ENCODE measurements at regions not wholly inside any gene's neighbourhood (a gene's known extent, or its start where the extent isn't known, plus 50 kb on each side); places are given as distances from the start of the nearest gene placed in this dataset.

DNA sequence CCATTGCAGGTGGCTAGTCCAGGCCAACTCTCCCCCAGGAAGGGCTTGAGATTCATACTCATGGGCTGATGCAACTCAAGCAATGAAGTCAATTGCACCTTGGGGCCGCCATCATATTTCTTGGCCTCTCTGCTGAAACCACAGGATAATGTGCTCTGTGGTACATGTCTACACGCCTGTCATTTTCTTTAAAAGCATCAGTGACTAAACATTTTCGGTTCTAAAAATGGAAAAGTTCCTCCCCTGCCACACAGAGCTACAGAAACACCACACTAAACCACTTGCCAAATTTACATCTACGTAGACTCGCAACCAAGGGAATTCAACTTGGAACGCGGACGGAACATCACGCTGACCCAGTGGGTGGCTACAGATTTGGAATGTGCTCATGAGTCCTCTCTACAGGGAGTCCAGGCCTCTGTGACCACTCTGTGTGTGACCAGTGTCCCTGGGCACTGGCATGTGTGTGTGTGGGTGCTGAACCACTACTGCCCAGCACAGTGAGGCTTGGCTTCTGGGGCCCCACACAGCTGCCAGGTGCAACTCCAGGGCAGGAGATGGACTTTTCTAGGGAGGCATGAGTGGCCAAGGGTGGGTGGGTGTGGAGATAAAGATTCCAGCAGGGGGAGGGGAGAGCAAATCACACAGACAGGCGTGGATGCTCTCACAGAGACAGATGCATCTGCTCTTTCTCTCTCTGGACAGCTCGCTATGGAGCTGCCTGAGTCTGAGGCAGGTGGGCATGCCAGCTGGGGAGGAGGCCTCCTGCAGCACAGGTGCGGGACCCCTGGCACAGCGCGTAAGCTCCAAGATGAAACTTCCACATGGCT, 261.9 kb downstream of the CTTN start:
- no peaks in the 10 kb centered on the region for H3F3A ChIP-seq (ENCODE audit: insufficient read depth, low read depth)
- H3K36me3 ChIP-seq (ENCODE audit: low read depth): no peaks in the 10 kb centered on the region
- TF ChIP-seq, protein P1, sequence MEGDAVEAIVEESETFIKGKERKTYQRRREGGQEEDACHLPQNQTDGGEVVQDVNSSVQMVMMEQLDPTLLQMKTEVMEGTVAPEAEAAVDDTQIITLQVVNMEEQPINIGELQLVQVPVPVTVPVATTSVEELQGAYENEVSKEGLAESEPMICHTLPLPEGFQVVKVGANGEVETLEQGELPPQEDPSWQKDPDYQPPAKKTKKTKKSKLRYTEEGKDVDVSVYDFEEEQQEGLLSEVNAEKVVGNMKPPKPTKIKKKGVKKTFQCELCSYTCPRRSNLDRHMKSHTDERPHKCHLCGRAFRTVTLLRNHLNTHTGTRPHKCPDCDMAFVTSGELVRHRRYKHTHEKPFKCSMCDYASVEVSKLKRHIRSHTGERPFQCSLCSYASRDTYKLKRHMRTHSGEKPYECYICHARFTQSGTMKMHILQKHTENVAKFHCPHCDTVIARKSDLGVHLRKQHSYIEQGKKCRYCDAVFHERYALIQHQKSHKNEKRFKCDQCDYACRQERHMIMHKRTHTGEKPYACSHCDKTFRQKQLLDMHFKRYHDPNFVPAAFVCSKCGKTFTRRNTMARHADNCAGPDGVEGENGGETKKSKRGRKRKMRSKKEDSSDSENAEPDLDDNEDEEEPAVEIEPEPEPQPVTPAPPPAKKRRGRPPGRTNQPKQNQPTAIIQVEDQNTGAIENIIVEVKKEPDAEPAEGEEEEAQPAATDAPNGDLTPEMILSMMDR (conservative IDR thresholded peaks at IDR 0.05): no peak
- TF ChIP-seq EZH2 (IDR thresholded peaks at IDR 0.05; ENCODE audit: low read depth): no peak
- POLR2A ChIA-PET (ENCODE audit: unreplicated experiment): no interaction called here
- intact Hi-C loops (cut with micrococcal nuclease; ENCODE audit: unreplicated experiment): no loop called here
- no peak overlapping the region for H3K4me2 ChIP-seq
- no peaks in the 10 kb centered on the region for H3K79me2 ChIP-seq (ENCODE audit: low read depth)
- no peaks in the 10 kb centered on the region for H3K27me3 ChIP-seq (ENCODE audit: insufficient read depth, low read depth)
- no peak overlapping the region for H3K27ac ChIP-seq
- no peak for DNase-seq
- H3K4me3 ChIP-seq: no peak overlapping the region
- BruUV-seq (replicated peaks): no TSS peak
- no peak overlapping the region for H2AFZ ChIP-seq
- no peaks in the 10 kb centered on the region for H3K4me1 ChIP-seq (replicated peaks; ENCODE audit: insufficient read depth)
- no peaks in the 10 kb centered on the region for H3K9me2 ChIP-seq (ENCODE audit: insufficient read depth)
- no peaks in the 10 kb centered on the region for H3K9me3 ChIP-seq (ENCODE audit: insufficient read depth, low read depth)
- CTCF ChIA-PET: interaction anchor here (0.6 kb wide), 1 partner anchor 10 kb away, joined by 3 read pairs; no protein-coding TSS in a partner anchor
- peaks cover 38% of the 10 kb centered on the region for H4K20me1 ChIP-seq (ENCODE audit: insufficient read depth)

DNA sequence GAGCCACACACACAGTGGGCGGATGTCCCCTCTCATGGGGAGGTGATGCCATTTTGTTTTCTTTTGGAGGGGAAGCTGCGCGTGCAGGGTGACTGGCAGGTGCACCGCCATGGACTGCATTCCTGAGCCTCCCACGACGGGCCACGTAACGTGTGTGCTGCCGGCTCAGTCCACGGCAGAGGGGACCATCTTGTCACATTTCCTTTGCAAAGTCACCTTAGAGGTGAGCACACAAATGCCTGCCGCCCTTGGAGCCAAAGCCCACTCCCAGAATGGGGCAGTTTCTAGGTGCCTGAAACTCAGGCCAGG, 262.5 kb downstream of the CTTN start:
- no TSS peak for BruUV-seq (replicated peaks)
- Histone ChIP-seq H3F3A (ENCODE audit: insufficient read depth, low read depth) (no peaks in the 10 kb centered on the region), H3K36me3 (ENCODE audit: low read depth) (no peaks in the 10 kb centered on the region), H3K27me3 (ENCODE audit: insufficient read depth, low read depth) (no peaks in the 10 kb centered on the region), H3K79me2 (ENCODE audit: low read depth) (no peaks in the 10 kb centered on the region), H3K27ac (no peak overlapping the region), H3K4me3 (no peak overlapping the region), H2AFZ (no peak overlapping the region), H4K20me1 (ENCODE audit: insufficient read depth) (peaks cover 37% of the 10 kb centered on the region), H3K9me3 (ENCODE audit: insufficient read depth, low read depth) (no peaks in the 10 kb centered on the region), H3K9me2 (ENCODE audit: insufficient read depth) (no peaks in the 10 kb centered on the region), H3K4me2 (no peak overlapping the region), H3K4me1 (replicated peaks; ENCODE audit: insufficient read depth) (no peaks in the 10 kb centered on the region)
- no peak for DNase-seq
- intact Hi-C loops (cut with micrococcal nuclease; ENCODE audit: unreplicated experiment): no loop called here
- POLR2A ChIA-PET (ENCODE audit: unreplicated experiment): no interaction called here
- CTCF ChIA-PET: interaction anchor here (0.6 kb wide), 1 partner anchor 9 kb away, joined by 3 read pairs; no protein-coding TSS in a partner anchor
- TF ChIP-seq, protein P1 (conservative IDR thresholded peaks at IDR 0.05): no peak
- TF ChIP-seq EZH2 (IDR thresholded peaks at IDR 0.05; ENCODE audit: low read depth): no peak

DNA sequence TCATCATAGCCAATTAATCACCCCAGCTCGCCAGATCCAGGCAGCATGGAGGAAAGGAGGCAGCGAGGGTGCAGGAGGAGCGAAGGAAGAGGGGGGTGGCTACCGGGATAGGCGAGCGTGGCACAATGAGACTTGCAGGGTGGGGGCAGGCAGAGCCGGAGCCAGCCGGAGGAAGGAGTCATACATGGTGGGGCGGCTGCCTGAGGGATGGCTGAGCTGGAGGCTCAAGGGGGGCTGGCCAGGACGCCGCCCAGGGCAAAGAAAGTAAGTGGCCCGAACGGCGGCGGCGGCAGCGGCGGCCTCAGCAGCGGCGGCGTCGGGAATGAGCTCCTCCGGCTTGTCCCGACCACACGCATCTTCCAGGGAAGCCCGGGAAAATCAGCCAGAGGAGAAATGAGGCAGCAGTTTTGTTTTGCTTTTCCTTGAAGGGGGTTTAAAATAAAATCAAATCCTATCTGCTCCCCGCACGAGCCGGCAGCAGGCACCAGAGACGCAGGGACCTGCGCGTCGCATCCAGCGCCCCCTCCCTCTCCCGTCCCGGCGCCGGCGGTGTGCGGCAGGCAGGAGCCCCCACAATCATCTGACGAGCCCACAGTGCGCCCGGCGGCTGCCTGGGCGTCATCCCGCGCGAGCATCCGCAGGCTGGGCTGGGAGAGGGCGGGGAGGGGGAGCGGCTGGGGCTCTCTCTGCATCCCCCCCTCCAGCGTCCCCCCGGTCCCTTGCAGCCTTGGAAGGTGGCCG, 263.6 kb downstream of the CTTN start:
- BruUV-seq (replicated peaks): no TSS peak
- ChIA-PET POLR2A (ENCODE audit: unreplicated experiment) (no interaction called here), CTCF (no interaction called here)
- Histone ChIP-seq H3K9me3 (ENCODE audit: insufficient read depth, low read depth) (no peaks in the 10 kb centered on the region), H3F3A (ENCODE audit: insufficient read depth, low read depth) (no peaks in the 10 kb centered on the region), H3K27ac (no peak overlapping the region), H4K20me1 (ENCODE audit: insufficient read depth) (peaks cover 27% of the 10 kb centered on the region), H2AFZ (no peak overlapping the region), H3K36me3 (ENCODE audit: low read depth) (no peaks in the 10 kb centered on the region), H3K4me2 (no peak overlapping the region), H3K9me2 (ENCODE audit: insufficient read depth) (no peaks in the 10 kb centered on the region), H3K79me2 (ENCODE audit: low read depth) (no peaks in the 10 kb centered on the region), H3K4me1 (replicated peaks; ENCODE audit: insufficient read depth) (no peaks in the 10 kb centered on the region), H3K27me3 (ENCODE audit: insufficient read depth, low read depth) (no peaks in the 10 kb centered on the region), H3K4me3 (no peak overlapping the region)
- DNase-seq: no peak
- no peak for TF ChIP-seq EZH2 (IDR thresholded peaks at IDR 0.05; ENCODE audit: low read depth)
- TF ChIP-seq, protein P1 (conservative IDR thresholded peaks at IDR 0.05): no peak
- intact Hi-C loops (cut with micrococcal nuclease; ENCODE audit: unreplicated experiment): no loop called here
